ENCODE measurements at regions not wholly inside any gene's neighbourhood (a gene's known extent, or its start where the extent isn't known, plus 50 kb on each side); places are given as distances from the start of the nearest gene placed in this dataset.

GRCh38 chr11:112355726-112356125 lies 95.1 kb upstream of the PLET1 start:
- Histone ChIP-seq H3K4me3 (ENCODE audit: low read depth, low read length) (no peak overlapping the region), H3K27ac (ENCODE audit: low read depth, low read length) (no peak overlapping the region), H3K9ac (ENCODE audit: low read depth, low read length) (no peak overlapping the region), H3K9me3 (ENCODE audit: control insufficient read depth, insufficient read depth, low read length) (no peaks in the 10 kb centered on the region), H3K27me3 (ENCODE audit: control insufficient read depth, insufficient read depth, low read length) (no peaks in the 10 kb centered on the region), H3K4me1 (ENCODE audit: control insufficient read depth, insufficient read depth, low read length) (0 out of 2 replicates have a peak, but pooled peaks cover 3% of the 10 kb centered on the region), H3K36me3 (ENCODE audit: control insufficient read depth, insufficient read depth, low read length) (no peaks in the 10 kb centered on the region)

GRCh38 chr11:112357488-112357887 lies 96.8 kb upstream of the PLET1 start:
- no peak overlapping the region for H3K4me3 ChIP-seq (ENCODE audit: low read depth, low read length)
- no peak overlapping the region for H3K27ac ChIP-seq (ENCODE audit: low read depth, low read length)
- H3K9me3 ChIP-seq (ENCODE audit: control insufficient read depth, insufficient read depth, low read length): no peaks in the 10 kb centered on the region
- H3K36me3 ChIP-seq (ENCODE audit: control insufficient read depth, insufficient read depth, low read length): no peaks in the 10 kb centered on the region
- no peaks in the 10 kb centered on the region for H3K27me3 ChIP-seq (ENCODE audit: control insufficient read depth, insufficient read depth, low read length)
- H3K9ac ChIP-seq (ENCODE audit: low read depth, low read length): no peak overlapping the region
- H3K4me1 ChIP-seq (ENCODE audit: control insufficient read depth, insufficient read depth, low read length): peaks cover 3% of the 10 kb centered on the region; the same call in 1 of the 2 replicates

- peaks cover 5% of the 10 kb centered on the region; the same call in 1 of the 2 replicates for H3K4me1 ChIP-seq (ENCODE audit: control insufficient read depth, insufficient read depth, low read length)
- H3K4me3 ChIP-seq (ENCODE audit: low read depth, low read length): no peak overlapping the region
- no peaks in the 10 kb centered on the region for H3K27me3 ChIP-seq (ENCODE audit: control insufficient read depth, insufficient read depth, low read length)
- no peak overlapping the region for H3K27ac ChIP-seq (ENCODE audit: low read depth, low read length)
- no peaks in the 10 kb centered on the region for H3K36me3 ChIP-seq (ENCODE audit: control insufficient read depth, insufficient read depth, low read length)
- no peaks in the 10 kb centered on the region for H3K9me3 ChIP-seq (ENCODE audit: control insufficient read depth, insufficient read depth, low read length)
- H3K9ac ChIP-seq (ENCODE audit: low read depth, low read length): no peak overlapping the region
These were observed 100.7 kb upstream of the PLET1 start for GRCh38 chr11:112361396-112361795.

GRCh38 chr11:112363527-112363926 lies 102.9 kb upstream of the PLET1 start:
- no peak overlapping the region for H3K4me3 ChIP-seq (ENCODE audit: low read depth, low read length)
- H3K27ac ChIP-seq (ENCODE audit: low read depth, low read length): no peak overlapping the region

GRCh38 chr11:112364962-112365481 lies 104.4 kb upstream of the PLET1 start:
- peaks cover 5% of the 10 kb centered on the region; the same call in 1 of the 2 replicates for H3K4me1 ChIP-seq (ENCODE audit: control insufficient read depth, insufficient read depth, low read length)
- no peak overlapping the region for H3K4me3 ChIP-seq (ENCODE audit: low read depth, low read length)
- H3K27me3 ChIP-seq (ENCODE audit: control insufficient read depth, insufficient read depth, low read length): no peaks in the 10 kb centered on the region
- no peak overlapping the region for H3K9ac ChIP-seq (ENCODE audit: low read depth, low read length)
- no peaks in the 10 kb centered on the region for H3K36me3 ChIP-seq (ENCODE audit: control insufficient read depth, insufficient read depth, low read length)
- H3K27ac ChIP-seq (ENCODE audit: low read depth, low read length): no peak overlapping the region
- H3K9me3 ChIP-seq (ENCODE audit: control insufficient read depth, insufficient read depth, low read length): no peaks in the 10 kb centered on the region

More at GRCh38 chr11:112363527-112363926, 102.9 kb upstream of the PLET1 start:
- Histone ChIP-seq H3K27me3 (ENCODE audit: control insufficient read depth, insufficient read depth, low read length) (no peaks in the 10 kb centered on the region), H3K9ac (ENCODE audit: low read depth, low read length) (no peak overlapping the region), H3K9me3 (ENCODE audit: control insufficient read depth, insufficient read depth, low read length) (no peaks in the 10 kb centered on the region), H3K36me3 (ENCODE audit: control insufficient read depth, insufficient read depth, low read length) (no peaks in the 10 kb centered on the region), H3K4me1 (ENCODE audit: control insufficient read depth, insufficient read depth, low read length) (peaks cover 5% of the 10 kb centered on the region; the same call in 1 of the 2 replicates)

GRCh38 chr11:112366012-112366411 lies 105.4 kb upstream of the PLET1 start:
- Histone ChIP-seq H3K36me3 (ENCODE audit: control insufficient read depth, insufficient read depth, low read length) (no peaks in the 10 kb centered on the region), H3K4me1 (ENCODE audit: control insufficient read depth, insufficient read depth, low read length) (peaks cover 5% of the 10 kb centered on the region; the same call in 1 of the 2 replicates), H3K27me3 (ENCODE audit: control insufficient read depth, insufficient read depth, low read length) (no peaks in the 10 kb centered on the region), H3K27ac (ENCODE audit: low read depth, low read length) (no peak overlapping the region), H3K9ac (ENCODE audit: low read depth, low read length) (no peak overlapping the region), H3K9me3 (ENCODE audit: control insufficient read depth, insufficient read depth, low read length) (no peaks in the 10 kb centered on the region), H3K4me3 (ENCODE audit: low read depth, low read length) (no peak overlapping the region)

- H3K27ac ChIP-seq (ENCODE audit: low read depth, low read length): no peak overlapping the region
- H3K4me3 ChIP-seq (ENCODE audit: low read depth, low read length): no peak overlapping the region
- H3K9me3 ChIP-seq (ENCODE audit: control insufficient read depth, insufficient read depth, low read length): no peaks in the 10 kb centered on the region
- H3K27me3 ChIP-seq (ENCODE audit: control insufficient read depth, insufficient read depth, low read length): no peaks in the 10 kb centered on the region
- peaks cover 5% of the 10 kb centered on the region; the same call in 1 of the 2 replicates for H3K4me1 ChIP-seq (ENCODE audit: control insufficient read depth, insufficient read depth, low read length)
- no peaks in the 10 kb centered on the region for H3K36me3 ChIP-seq (ENCODE audit: control insufficient read depth, insufficient read depth, low read length)
- H3K9ac ChIP-seq (ENCODE audit: low read depth, low read length): no peak overlapping the region
These were observed 106.1 kb upstream of the PLET1 start for GRCh38 chr11:112366777-112367176.

GRCh38 chr11:112367461-112367860 lies 106.8 kb upstream of the PLET1 start:
- Histone ChIP-seq H3K27me3 (ENCODE audit: control insufficient read depth, insufficient read depth, low read length) (no peaks in the 10 kb centered on the region), H3K4me3 (ENCODE audit: low read depth, low read length) (no peak overlapping the region), H3K9me3 (ENCODE audit: control insufficient read depth, insufficient read depth, low read length) (no peaks in the 10 kb centered on the region), H3K36me3 (ENCODE audit: control insufficient read depth, insufficient read depth, low read length) (no peaks in the 10 kb centered on the region), H3K4me1 (ENCODE audit: control insufficient read depth, insufficient read depth, low read length) (peaks cover 5% of the 10 kb centered on the region; the same call in 1 of the 2 replicates), H3K9ac (ENCODE audit: low read depth, low read length) (no peak overlapping the region), H3K27ac (ENCODE audit: low read depth, low read length) (no peak overlapping the region)

- H3K27me3 ChIP-seq (ENCODE audit: control insufficient read depth, insufficient read depth, low read length): no peaks in the 10 kb centered on the region
These were observed 107.2 kb upstream of the PLET1 start for GRCh38 chr11:112367895-112368294.

GRCh38 chr11:112368381-112368780 lies 107.7 kb upstream of the PLET1 start:
- no peaks in the 10 kb centered on the region for H3K9me3 ChIP-seq (ENCODE audit: control insufficient read depth, insufficient read depth, low read length)

More at GRCh38 chr11:112367895-112368294, 107.2 kb upstream of the PLET1 start:
- Histone ChIP-seq H3K36me3 (ENCODE audit: control insufficient read depth, insufficient read depth, low read length) (no peaks in the 10 kb centered on the region), H3K9ac (ENCODE audit: low read depth, low read length) (no peak overlapping the region), H3K27ac (ENCODE audit: low read depth, low read length) (no peak overlapping the region), H3K4me3 (ENCODE audit: low read depth, low read length) (no peak overlapping the region), H3K4me1 (ENCODE audit: control insufficient read depth, insufficient read depth, low read length) (peaks cover under 1% of the 10 kb centered on the region; the same call in 1 of the 2 replicates), H3K9me3 (ENCODE audit: control insufficient read depth, insufficient read depth, low read length) (no peaks in the 10 kb centered on the region)

GRCh38 chr11:112369374-112369773 lies 108.7 kb upstream of the PLET1 start:
- Histone ChIP-seq H3K4me3 (ENCODE audit: low read depth, low read length) (no peak overlapping the region), H3K27ac (ENCODE audit: low read depth, low read length) (no peak overlapping the region), H3K27me3 (ENCODE audit: control insufficient read depth, insufficient read depth, low read length) (no peaks in the 10 kb centered on the region), H3K4me1 (ENCODE audit: control insufficient read depth, insufficient read depth, low read length) (no peaks in the 10 kb centered on the region), H3K9ac (ENCODE audit: low read depth, low read length) (no peak overlapping the region), H3K36me3 (ENCODE audit: control insufficient read depth, insufficient read depth, low read length) (no peaks in the 10 kb centered on the region), H3K9me3 (ENCODE audit: control insufficient read depth, insufficient read depth, low read length) (no peaks in the 10 kb centered on the region)

More at GRCh38 chr11:112368381-112368780, 107.7 kb upstream of the PLET1 start:
- H3K4me3 ChIP-seq (ENCODE audit: low read depth, low read length): no peak overlapping the region
- no peaks in the 10 kb centered on the region for H3K4me1 ChIP-seq (ENCODE audit: control insufficient read depth, insufficient read depth, low read length)
- H3K36me3 ChIP-seq (ENCODE audit: control insufficient read depth, insufficient read depth, low read length): no peaks in the 10 kb centered on the region
- no peak overlapping the region for H3K27ac ChIP-seq (ENCODE audit: low read depth, low read length)
- no peaks in the 10 kb centered on the region for H3K27me3 ChIP-seq (ENCODE audit: control insufficient read depth, insufficient read depth, low read length)
- H3K9ac ChIP-seq (ENCODE audit: low read depth, low read length): no peak overlapping the region
